ENCODE measurements at regions not wholly inside any gene's neighbourhood (a gene's known extent, or its start where the extent isn't known, plus 50 kb on each side); places are given as distances from the start of the nearest gene placed in this dataset.

- TF ChIP-seq SIN3A (IDR thresholded peaks at IDR 0.05; ENCODE audit: borderline replicate concordance, low read depth, low read length) (no peak), RAD21 (IDR thresholded peaks at IDR 0.05; ENCODE audit: low read length) (no peak), POLR2AphosphoS5 (IDR thresholded peaks at IDR 0.05; ENCODE audit: low read depth, low read length) (no peak), TAF1 (IDR thresholded peaks at IDR 0.05; ENCODE audit: borderline replicate concordance, low read depth, low read length) (no peak), CTCF (IDR thresholded peaks at IDR 0.05) (no peak), MAX (IDR thresholded peaks at IDR 0.05; ENCODE audit: low read depth) (no peak), RFX5 (IDR thresholded peaks at IDR 0.05; ENCODE audit: low read length) (no peak), NRF1 (IDR thresholded peaks at IDR 0.05; ENCODE audit: low read depth, low read length) (no peak), NFIC (IDR thresholded peaks at IDR 0.05; ENCODE audit: borderline replicate concordance) (no peak)
These were observed 543.0 kb downstream of the SPRY1 start for GRCh38 chr4:123939621-123940020.

Data from SK-N-SH (cell line).